Ectodermal cell (in vitro differentiated cells): ENCODE measurements at regions not wholly inside any gene's neighbourhood (a gene's known extent, or its start where the extent isn't known, plus 50 kb on each side); places are given as distances from the start of the nearest gene placed in this dataset.

Experiments
- H3K27ac ChIP-seq: 2 replicates; pipeline ENCODE4 v1.7.0; 2013; ENCODE audit warnings: mild to moderate bottlenecking, low read depth, low read length; ENCODE audit not compliant: insufficient read depth, poor library complexity, severe bottlenecking
- H3K27me3 ChIP-seq: 2 replicates; pipeline ENCODE4 v1.7.0; 2013; ENCODE audit warnings: mild to moderate bottlenecking, low read length; ENCODE audit not compliant: insufficient read depth, control insufficient read depth, poor library complexity, severe bottlenecking
- H3K36me3 ChIP-seq: one replicate; pipeline ENCODE4 v1.7.0; 2013; ENCODE audit warnings: low read length; ENCODE audit not compliant: control insufficient read depth, insufficient read depth
- H3K4me1 ChIP-seq: one replicate; pipeline ENCODE4 v1.7.0; 2013; ENCODE audit warnings: low read length; ENCODE audit not compliant: control insufficient read depth, insufficient read depth
- H3K4me3 ChIP-seq: 2 replicates; pipeline ENCODE4 v1.7.0; 2013; ENCODE audit warnings: low read depth, low read length, control low read depth; ENCODE audit not compliant: insufficient read depth
- H3K9me3 ChIP-seq: 2 replicates; pipeline ENCODE4 v1.7.0; 2013; ENCODE audit warnings: mild to moderate bottlenecking, low read length, moderate library complexity; ENCODE audit not compliant: control insufficient read depth
- WGBS, 2 experiments: methylation state at CpG; one replicate each; pipeline ENCODE4 v1.1.7; 2013; ENCODE audit warnings: missing lambda C conversion rate in 2 of 2; 5-methylcytosine and 5-hydroxymethylcytosine counted together

GRCh38 chr9:12874395-12874794 is 99.6 kb downstream of the LURAP1L start:
- no peaks in the 10 kb centered on the region for H3K9me3 ChIP-seq
- H3K27me3 ChIP-seq, result no peaks in the 10 kb centered on the region
- no peaks in the 10 kb centered on the region for H3K4me1 ChIP-seq
- H3K27ac ChIP-seq, result no peak overlapping the region
- H3K4me3 ChIP-seq, result no peak overlapping the region
- WGBS, 2 experiments, result 93 to 100% methylated on average over 2 of the region's 3 CpGs
- no peaks in the 10 kb centered on the region for H3K36me3 ChIP-seq

- H3K36me3 ChIP-seq, result no peaks in the 10 kb centered on the region
- no peak overlapping the region for H3K4me3 ChIP-seq
- H3K27me3 ChIP-seq, result no peaks in the 10 kb centered on the region
- H3K4me1 ChIP-seq, result no peaks in the 10 kb centered on the region
- no peak overlapping the region for H3K27ac ChIP-seq
- no peaks in the 10 kb centered on the region for H3K9me3 ChIP-seq
Observed at GRCh38 chr9:12875191-12875590, 100.4 kb downstream of the LURAP1L start.

DNA sequence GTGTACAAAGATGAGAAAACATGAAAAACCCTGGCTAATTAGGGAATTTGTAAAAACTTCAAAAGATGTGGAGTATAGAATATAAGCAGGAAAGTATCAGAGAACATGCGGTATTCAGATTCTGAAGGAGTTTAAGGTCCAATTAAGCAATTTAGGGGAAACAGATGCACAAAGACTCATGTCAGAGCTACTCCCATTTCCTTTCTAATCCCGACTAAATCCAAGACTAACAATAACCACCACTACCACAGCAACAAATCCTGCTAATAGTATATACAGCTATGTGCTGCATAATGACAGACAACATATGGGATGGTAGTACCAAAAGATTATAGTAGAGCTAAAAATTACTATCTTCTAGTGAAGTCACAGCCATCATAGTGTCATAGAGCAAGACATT is 102.1 kb downstream of the LURAP1L start:
- Histone ChIP-seq H3K4me1 (no peaks in the 10 kb centered on the region), H3K9me3 (no peaks in the 10 kb centered on the region), H3K27me3 (no peaks in the 10 kb centered on the region), H3K36me3 (no peaks in the 10 kb centered on the region), H3K4me3 (no peak overlapping the region), H3K27ac (no peak overlapping the region)
- WGBS, 2 experiments, result 48 to 50% methylated on average over 2 of the region's 2 CpGs

- no peaks in the 10 kb centered on the region for H3K27me3 ChIP-seq
- H3K36me3 ChIP-seq, result no peaks in the 10 kb centered on the region
Observed at GRCh38 chr9:12878351-12878978, 103.6 kb downstream of the LURAP1L start.

GRCh38 chr9:12879961-12880360 is 105.1 kb downstream of the LURAP1L start:
- no peaks in the 10 kb centered on the region for H3K27me3 ChIP-seq
- no peaks in the 10 kb centered on the region for H3K36me3 ChIP-seq
- no peaks in the 10 kb centered on the region for H3K4me1 ChIP-seq
- H3K4me3 ChIP-seq, result no peak overlapping the region
- H3K9me3 ChIP-seq, result no peaks in the 10 kb centered on the region
- H3K27ac ChIP-seq, result no peak overlapping the region

More at GRCh38 chr9:12878351-12878978, 103.6 kb downstream of the LURAP1L start:
- H3K4me1 ChIP-seq, result no peaks in the 10 kb centered on the region
- WGBS, 2 experiments, result 37 to 51% methylated on average over 4 to 5 of the region's 5 CpGs
- H3K9me3 ChIP-seq, result no peaks in the 10 kb centered on the region
- H3K27ac ChIP-seq, result no peak overlapping the region
- no peak overlapping the region for H3K4me3 ChIP-seq

GRCh38 chr9:12880406-12881015 is 105.7 kb downstream of the LURAP1L start:
- no peak overlapping the region for H3K4me3 ChIP-seq
- WGBS, 2 experiments, result 83 to 84% methylated on average over 2 to 3 of the region's 3 CpGs
- H3K36me3 ChIP-seq, result no peaks in the 10 kb centered on the region
- H3K4me1 ChIP-seq, result no peaks in the 10 kb centered on the region
- no peaks in the 10 kb centered on the region for H3K9me3 ChIP-seq
- H3K27ac ChIP-seq, result no peak overlapping the region
- H3K27me3 ChIP-seq, result no peaks in the 10 kb centered on the region

- no peak overlapping the region for H3K4me3 ChIP-seq
- H3K27ac ChIP-seq, result no peak overlapping the region
- no peaks in the 10 kb centered on the region for H3K36me3 ChIP-seq
- 96 to 100% methylated on average over 2 of the region's 2 CpGs for WGBS, 2 experiments
- H3K27me3 ChIP-seq, result no peaks in the 10 kb centered on the region
- H3K9me3 ChIP-seq, result no peaks in the 10 kb centered on the region
- no peaks in the 10 kb centered on the region for H3K4me1 ChIP-seq
Observed at GRCh38 chr9:12882430-12882829, 107.6 kb downstream of the LURAP1L start.

GRCh38 chr9:12884736-12885395 is 110.0 kb downstream of the LURAP1L start:
- Histone ChIP-seq H3K27me3 (no peaks in the 10 kb centered on the region), H3K9me3 (no peaks in the 10 kb centered on the region), H3K27ac (no peak overlapping the region), H3K4me1 (no peaks in the 10 kb centered on the region), H3K36me3 (no peaks in the 10 kb centered on the region), H3K4me3 (no peak overlapping the region)
- 72 to 79% methylated on average over 3 of the region's 4 CpGs for WGBS, 2 experiments

- 93 to 99% methylated on average over 2 of the region's 2 CpGs for WGBS, 2 experiments
- no peaks in the 10 kb centered on the region for H3K27me3 ChIP-seq
- peaks cover 2% of the 10 kb centered on the region for H3K9me3 ChIP-seq
- H3K4me1 ChIP-seq, result no peaks in the 10 kb centered on the region
- H3K4me3 ChIP-seq, result no peak overlapping the region
- H3K27ac ChIP-seq, result no peak overlapping the region
- no peaks in the 10 kb centered on the region for H3K36me3 ChIP-seq
Observed at GRCh38 chr9:12889402-12890106, 114.7 kb downstream of the LURAP1L start.

DNA sequence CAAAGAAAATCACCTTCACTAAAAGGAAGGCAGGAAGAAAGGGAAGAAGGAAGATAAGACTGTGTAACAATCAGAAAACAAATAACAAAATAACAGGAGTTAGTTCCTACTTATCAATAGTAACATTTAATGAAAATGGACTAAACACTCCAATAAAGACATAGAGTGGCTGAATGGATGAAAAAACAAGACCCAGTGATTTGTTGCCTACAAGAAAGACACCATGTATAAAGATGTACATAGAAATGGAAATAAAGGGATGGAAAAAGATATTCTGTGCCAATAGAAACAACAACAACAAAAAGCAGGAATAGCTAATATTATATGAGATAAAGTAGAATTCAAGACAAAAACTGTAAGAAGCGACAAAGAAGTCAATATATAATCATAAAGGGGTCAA is 116.8 kb downstream of the LURAP1L start:
- Histone ChIP-seq H3K36me3 (no peaks in the 10 kb centered on the region), H3K27ac (no peak overlapping the region), H3K4me1 (no peaks in the 10 kb centered on the region), H3K9me3 (peaks cover 2% of the 10 kb centered on the region), H3K27me3 (no peaks in the 10 kb centered on the region), H3K4me3 (no peak overlapping the region)
- no CpG with 5 or more reads among the region's 1 CpG for WGBS, 2 experiments
